Middle frontal gyrus (tissue), 1 donor: ENCODE measurements at regions not wholly inside any gene's neighbourhood (a gene's known extent, or its start where the extent isn't known, plus 50 kb on each side); places are given as distances from the start of the nearest gene placed in this dataset.

Experiments
- DNase-seq: peaks from one replicate; pipeline ENCODE4 v3.0.0-alpha.2; 2015; ENCODE audit warnings: low spot score; ENCODE audit errors: extremely low spot score

- DNase-seq: no peak
Observed at GRCh38 chr7:47148536-47149207, 433.2 kb downstream of the TNS3 start.

GRCh38 chr7:47147213-47147631 is 434.7 kb downstream of the TNS3 start:
- DNase-seq: no peak

- DNase-seq: no peak
Observed at GRCh38 chr7:47145982-47146381, 435.9 kb downstream of the TNS3 start.

GRCh38 chr7:47145186-47145725 is 436.7 kb downstream of the TNS3 start:
- DNase-seq: no peak

GRCh38 chr7:47143339-47143738 is 438.6 kb downstream of the TNS3 start:
- DNase-seq: no peak

GRCh38 chr7:47142867-47143175 is 439.1 kb downstream of the TNS3 start:
- no peak for DNase-seq

- DNase-seq: no peak
Observed at GRCh38 chr7:47142169-47142866, 439.6 kb downstream of the TNS3 start.

GRCh38 chr7:47132471-47132870 is 449.4 kb downstream of the TNS3 start:
- no peak for DNase-seq

GRCh38 chr7:47128700-47129099 is 453.2 kb downstream of the TNS3 start:
- no peak for DNase-seq

GRCh38 chr7:47125529-47125928 is 456.4 kb downstream of the TNS3 start:
- DNase-seq: no peak

- no peak for DNase-seq
Observed at GRCh38 chr7:47119261-47119865, 462.5 kb downstream of the TNS3 start.

GRCh38 chr7:47104206-47104549 is 477.7 kb downstream of the TNS3 start:
- no peak for DNase-seq

- DNase-seq: no peak
Observed at GRCh38 chr7:47103498-47104205, 478.3 kb downstream of the TNS3 start.

GRCh38 chr7:47102331-47102841 is 479.5 kb downstream of the TNS3 start:
- no peak for DNase-seq

GRCh38 chr7:47100817-47101435 is 481.0 kb downstream of the TNS3 start:
- no peak for DNase-seq

- DNase-seq: no peak
Observed at GRCh38 chr7:47100148-47100816, 481.6 kb downstream of the TNS3 start.

- no peak for DNase-seq
Observed at GRCh38 chr7:47097431-47097830, 484.5 kb downstream of the TNS3 start.

GRCh38 chr7:47095946-47096345 is 486.0 kb downstream of the TNS3 start:
- DNase-seq: no peak

GRCh38 chr7:47094462-47094861 is 487.4 kb downstream of the TNS3 start:
- DNase-seq: no peak

- DNase-seq: no peak
Observed at GRCh38 chr7:47093320-47094234, 488.3 kb downstream of the TNS3 start.
